SJCRH30 (cell line): ENCODE measurements at regions not wholly inside any gene's neighbourhood (a gene's known extent, or its start where the extent isn't known, plus 50 kb on each side); places are given as distances from the start of the nearest gene placed in this dataset.

Source experiments
- DNase-seq, 2 experiments: peaks; one replicate each; pipeline ENCODE4 v3.0.0-alpha.2; 2015 to 2020
- H3K27ac ChIP-seq: fragments of 250-450 bp; sonication (Bioruptor Pico); 2 replicates; pipeline ENCODE4 v1.5.1; 2020; ENCODE audit warnings: mild to moderate bottlenecking, moderate library complexity
- H3K27me3 ChIP-seq: fragments of 250-450 bp; sonication (Bioruptor Pico); 2 replicates; pipeline ENCODE4 v1.5.1; 2020; ENCODE audit warnings: mild to moderate bottlenecking, moderate library complexity
- H3K36me3 ChIP-seq: fragments of 250-450 bp; sonication (Bioruptor Pico); 2 replicates; pipeline ENCODE4 v1.5.1; 2020; ENCODE audit warnings: mild to moderate bottlenecking, moderate library complexity
- H3K4me1 ChIP-seq: fragments of 250-450 bp; sonication (Bioruptor Pico); 2 replicates; pipeline ENCODE4 v1.5.1; 2020; ENCODE audit warnings: mild to moderate bottlenecking, moderate library complexity
- H3K4me3 ChIP-seq: fragments of 250-450 bp; sonication (Bioruptor Pico); 2 replicates; pipeline ENCODE4 v1.5.1; 2020; ENCODE audit warnings: mild to moderate bottlenecking, moderate library complexity
- H3K9me3 ChIP-seq: fragments of 250-450 bp; sonication (Bioruptor Pico); replicated peaks from 2 replicates; pipeline ENCODE4 v1.5.1; 2020; ENCODE audit warnings: mild to moderate bottlenecking, moderate library complexity

GRCh38 chr11:11220786-11221185 is 132.3 kb downstream of the CSNK2A3 start:
- no peak overlapping the region for H3K4me3 ChIP-seq
- H3K27me3 ChIP-seq = no peaks in the 10 kb centered on the region
- H3K4me1 ChIP-seq = no peaks in the 10 kb centered on the region
- no peak overlapping the region for H3K27ac ChIP-seq
- no peaks in the 10 kb centered on the region for H3K36me3 ChIP-seq
- DNase-seq = no peak
- H3K9me3 ChIP-seq = no peaks in the 10 kb centered on the region

- Histone ChIP-seq H3K36me3 (no peaks in the 10 kb centered on the region), H3K27ac (no peak overlapping the region), H3K4me1 (no peaks in the 10 kb centered on the region), H3K4me3 (no peak overlapping the region), H3K27me3 (0 out of 2 replicates have a peak, but pooled peaks cover 3% of the 10 kb centered on the region), H3K9me3 (no peaks in the 10 kb centered on the region)
- no peak for DNase-seq
Measured at GRCh38 chr11:11218629-11218986, 134.4 kb downstream of the CSNK2A3 start.

- Histone ChIP-seq H3K27me3 (0 out of 2 replicates have a peak, but pooled peaks cover 3% of the 10 kb centered on the region), H3K4me3 (no peak overlapping the region)
- no peak for DNase-seq
Measured at GRCh38 chr11:11217929-11218628, 135.0 kb downstream of the CSNK2A3 start.

GRCh38 chr11:11217289-11217928 is 135.6 kb downstream of the CSNK2A3 start:
- Histone ChIP-seq H3K9me3 (no peaks in the 10 kb centered on the region), H3K36me3 (no peaks in the 10 kb centered on the region), H3K27me3 (0 out of 2 replicates have a peak, but pooled peaks cover 3% of the 10 kb centered on the region), H3K4me3 (no peak overlapping the region), H3K27ac (no peak overlapping the region), H3K4me1 (no peaks in the 10 kb centered on the region)
- no peak for DNase-seq

More at GRCh38 chr11:11217929-11218628, 135.0 kb downstream of the CSNK2A3 start:
- no peaks in the 10 kb centered on the region for H3K4me1 ChIP-seq
- no peaks in the 10 kb centered on the region for H3K9me3 ChIP-seq
- H3K36me3 ChIP-seq = no peaks in the 10 kb centered on the region
- H3K27ac ChIP-seq = no peak overlapping the region

GRCh38 chr11:11215944-11216343 is 137.1 kb downstream of the CSNK2A3 start:
- Histone ChIP-seq H3K4me3 (no peak overlapping the region), H3K27ac (no peak overlapping the region), H3K4me1 (no peaks in the 10 kb centered on the region), H3K36me3 (no peaks in the 10 kb centered on the region), H3K27me3 (0 out of 2 replicates have a peak, but pooled peaks cover 3% of the 10 kb centered on the region), H3K9me3 (no peaks in the 10 kb centered on the region)
- peak; percentile 40 to 68 for DNase-seq

GRCh38 chr11:11215058-11215815 is 137.8 kb downstream of the CSNK2A3 start:
- no peak overlapping the region for H3K4me3 ChIP-seq
- H3K9me3 ChIP-seq = no peaks in the 10 kb centered on the region
- DNase-seq = no peak
- H3K4me1 ChIP-seq = no peaks in the 10 kb centered on the region
- no peak overlapping the region for H3K27ac ChIP-seq
- H3K36me3 ChIP-seq = no peaks in the 10 kb centered on the region
- 0 out of 2 replicates have a peak, but pooled peaks cover 3% of the 10 kb centered on the region for H3K27me3 ChIP-seq

DNA sequence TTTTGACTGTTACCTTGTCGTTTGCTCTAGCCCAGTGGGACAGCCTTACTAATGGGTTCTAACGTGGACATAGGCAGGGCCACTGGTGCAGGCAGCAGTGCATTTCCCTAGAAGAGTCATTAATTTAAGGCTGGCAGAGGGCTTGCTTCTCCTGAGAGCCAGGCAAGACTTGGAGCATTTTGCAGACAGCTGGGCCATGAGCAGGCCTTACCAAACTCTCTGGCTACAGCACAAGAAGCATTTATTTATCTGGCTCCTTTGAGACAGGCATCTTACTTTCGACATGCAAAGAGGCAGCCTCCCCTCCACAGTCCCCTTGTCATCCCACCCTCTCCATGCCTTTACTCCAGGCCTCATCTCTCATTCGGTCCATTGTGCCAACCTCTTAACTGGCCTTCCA is 139.9 kb downstream of the CSNK2A3 start:
- H3K9me3 ChIP-seq = no peaks in the 10 kb centered on the region
- H3K4me3 ChIP-seq = no peak overlapping the region
- no peaks in the 10 kb centered on the region for H3K36me3 ChIP-seq
- 0 out of 2 replicates have a peak, but pooled peaks cover 3% of the 10 kb centered on the region for H3K27me3 ChIP-seq
- H3K4me1 ChIP-seq = no peaks in the 10 kb centered on the region
- no peak overlapping the region for H3K27ac ChIP-seq
- DNase-seq = no peak

- Histone ChIP-seq H3K4me1 (no peaks in the 10 kb centered on the region), H3K36me3 (no peaks in the 10 kb centered on the region), H3K9me3 (no peaks in the 10 kb centered on the region), H3K27ac (no peak overlapping the region), H3K27me3 (0 out of 2 replicates have a peak, but pooled peaks cover 3% of the 10 kb centered on the region), H3K4me3 (no peak overlapping the region)
- no peak for DNase-seq
Measured at GRCh38 chr11:11211888-11212287, 141.2 kb downstream of the CSNK2A3 start.

DNA sequence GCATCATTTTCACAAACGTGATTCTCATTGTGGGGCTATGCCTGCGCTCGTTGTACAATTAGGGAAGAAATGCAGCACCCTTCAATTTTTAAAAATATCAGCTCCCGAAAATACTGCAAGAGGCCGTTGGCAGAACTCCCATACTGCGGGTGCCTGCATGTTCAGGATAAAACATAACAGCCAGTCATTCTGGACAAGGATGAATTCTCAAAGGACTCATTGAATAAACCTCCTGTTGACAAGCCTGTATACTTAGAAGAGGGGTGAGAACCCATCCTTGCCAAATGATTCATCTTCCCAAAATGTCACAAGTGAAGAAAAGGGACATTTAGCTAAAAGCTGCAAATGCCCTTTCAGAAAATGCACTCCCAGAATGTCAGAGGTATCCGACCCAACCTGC is 141.9 kb downstream of the CSNK2A3 start:
- Histone ChIP-seq H3K27ac (no peak overlapping the region), H3K4me1 (no peaks in the 10 kb centered on the region), H3K36me3 (no peaks in the 10 kb centered on the region), H3K27me3 (peaks cover 8% of the 10 kb centered on the region; the same call in 1 of the 2 replicates), H3K9me3 (no peaks in the 10 kb centered on the region), H3K4me3 (no peak overlapping the region)
- no peak for DNase-seq

- H3K27me3 ChIP-seq = peaks cover 8% of the 10 kb centered on the region; the same call in 1 of the 2 replicates
Measured at GRCh38 chr11:11210446-11210845, 142.6 kb downstream of the CSNK2A3 start.

GRCh38 chr11:11209967-11210366 is 143.1 kb downstream of the CSNK2A3 start:
- H3K27ac ChIP-seq = no peak overlapping the region
- H3K36me3 ChIP-seq = no peaks in the 10 kb centered on the region
- peaks cover 10% of the 10 kb centered on the region; the same call in 1 of the 2 replicates for H3K27me3 ChIP-seq
- no peak overlapping the region for H3K4me3 ChIP-seq
- H3K9me3 ChIP-seq = no peaks in the 10 kb centered on the region
- H3K4me1 ChIP-seq = no peaks in the 10 kb centered on the region
- no peak for DNase-seq

More at GRCh38 chr11:11210446-11210845, 142.6 kb downstream of the CSNK2A3 start:
- H3K4me1 ChIP-seq = no peaks in the 10 kb centered on the region
- H3K9me3 ChIP-seq = no peaks in the 10 kb centered on the region
- H3K27ac ChIP-seq = no peak overlapping the region
- H3K36me3 ChIP-seq = no peaks in the 10 kb centered on the region
- H3K4me3 ChIP-seq = no peak overlapping the region
- DNase-seq = no peak

- H3K9me3 ChIP-seq = no peaks in the 10 kb centered on the region
- H3K27me3 ChIP-seq = peaks cover 7% of the 10 kb centered on the region; the same call in 1 of the 2 replicates
- H3K4me1 ChIP-seq = no peaks in the 10 kb centered on the region
- H3K4me3 ChIP-seq = no peak overlapping the region
- H3K36me3 ChIP-seq = no peaks in the 10 kb centered on the region
- no peak overlapping the region for H3K27ac ChIP-seq
- DNase-seq = no peak
Measured at GRCh38 chr11:11208994-11209393, 144.1 kb downstream of the CSNK2A3 start.

DNA sequence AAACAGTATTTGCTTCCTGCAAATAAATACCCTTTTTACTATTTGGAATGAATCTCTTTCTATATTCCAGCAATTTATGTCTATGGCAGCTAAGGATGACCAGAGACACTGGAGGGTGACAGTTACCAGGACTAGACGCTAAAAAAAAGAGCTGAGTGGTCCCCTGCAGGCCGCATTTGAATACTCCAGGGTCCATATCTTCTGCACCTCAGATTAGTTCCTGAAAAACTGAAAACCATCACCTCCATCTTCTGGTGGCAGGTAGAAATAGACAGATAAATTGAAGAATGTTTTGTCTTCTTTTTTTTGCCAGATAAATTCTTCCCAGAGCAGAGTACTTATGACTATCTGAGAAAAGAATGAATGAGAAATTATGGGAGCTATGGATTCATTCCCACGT is 145.6 kb downstream of the CSNK2A3 start:
- DNase-seq = no peak
- Histone ChIP-seq H3K27ac (no peak overlapping the region), H3K27me3 (peaks cover 7% of the 10 kb centered on the region; the same call in 1 of the 2 replicates), H3K36me3 (no peaks in the 10 kb centered on the region), H3K9me3 (no peaks in the 10 kb centered on the region), H3K4me3 (no peak overlapping the region), H3K4me1 (no peaks in the 10 kb centered on the region)

- no peak for DNase-seq
- no peak overlapping the region for H3K27ac ChIP-seq
- no peak overlapping the region for H3K4me3 ChIP-seq
- H3K4me1 ChIP-seq = no peaks in the 10 kb centered on the region
- no peaks in the 10 kb centered on the region; the same call in 1 of the 2 replicates for H3K9me3 ChIP-seq
- peaks cover 7% of the 10 kb centered on the region for H3K27me3 ChIP-seq
- H3K36me3 ChIP-seq = no peaks in the 10 kb centered on the region
Measured at GRCh38 chr11:11206484-11206883, 146.6 kb downstream of the CSNK2A3 start.

GRCh38 chr11:11202885-11203284 is 150.2 kb downstream of the CSNK2A3 start:
- Histone ChIP-seq H3K4me3 (no peak overlapping the region), H3K4me1 (no peaks in the 10 kb centered on the region), H3K27ac (no peak overlapping the region), H3K9me3 (no peaks in the 10 kb centered on the region; the same call in 1 of the 2 replicates), H3K36me3 (no peaks in the 10 kb centered on the region), H3K27me3 (peaks cover 7% of the 10 kb centered on the region)
- DNase-seq = no peak
